Caco-2 (cell line): ENCODE measurements at regions not wholly inside any gene's neighbourhood (a gene's known extent, or its start where the extent isn't known, plus 50 kb on each side); places are given as distances from the start of the nearest gene placed in this dataset.

Source experiments
- BruUV-seq: library from RNA; stranded (reverse); fragments of 400-500 nt; replicated peaks from 2 replicates; lab custom pipeline; 2021; lab: Mats Ljungman, UMichigan
- CTCF ChIA-PET: fragments of 300-600 bp; sonication (Branson Sonifier 250); formaldehyde crosslinking; loops from one replicate; lab custom pipeline; 2022; ENCODE audit warnings: antibody characterized with exemption; lab: Charles Lee
- POLR2A ChIA-PET: fragments of 300-600 bp; sonication (Branson Sonifier 250); formaldehyde crosslinking; loops from one replicate; lab custom pipeline; 2022; ENCODE audit warnings: antibody characterized with exemption; lab: Charles Lee
- DNase-seq, 2 experiments: peaks; one replicate each; pipeline versions ENCODE4 v3.0.0 to v3.0.0-alpha.2; 2020 to 2022
- H3K27me3 ChIP-seq: replicated peaks from 2 replicates; pipeline ENCODE4 v1.6.0; 2011; ENCODE audit warnings: low read length; ENCODE audit not compliant: control insufficient read depth, insufficient read depth
- H3K36me3 ChIP-seq: 2 replicates; pipeline ENCODE4 v1.5.1; 2011; ENCODE audit warnings: low read length; ENCODE audit not compliant: control insufficient read depth, insufficient read depth
- H3K4me1 ChIP-seq: fragments of 250-450 bp; sonication (Bioruptor Pico); 2 replicates; pipeline ENCODE4 v1.5.1; 2020; ENCODE audit warnings: mild to moderate bottlenecking
- H3K4me3 ChIP-seq: 2 replicates; pipeline ENCODE4 v1.5.1; 2011; ENCODE audit warnings: low read depth, mild to moderate bottlenecking, control low read depth, low read length
- H3K9me3 ChIP-seq: fragments of 250-450 bp; sonication (Bioruptor Pico); 2 replicates; pipeline ENCODE4 v1.5.1; 2020; ENCODE audit warnings: mild to moderate bottlenecking, moderate library complexity
- H3K27ac Mint-ChIP-seq: one replicate; pipeline ENCODE4 v1.8.0; 2022; ENCODE audit warnings: mixed read lengths; ENCODE audit not compliant: unreplicated experiment
- H3K27me3 Mint-ChIP-seq: one replicate; pipeline ENCODE4 v1.8.0; 2022; ENCODE audit warnings: mixed read lengths; ENCODE audit not compliant: insufficient read depth, unreplicated experiment
- H3K36me3 Mint-ChIP-seq: one replicate; pipeline ENCODE4 v1.8.0; 2022; ENCODE audit warnings: mild to moderate bottlenecking, mixed read lengths; ENCODE audit not compliant: insufficient read depth, unreplicated experiment
- H3K4me1 Mint-ChIP-seq: one replicate; pipeline ENCODE4 v1.8.0; 2022; ENCODE audit warnings: low read depth, mixed read lengths; ENCODE audit not compliant: unreplicated experiment
- H3K4me3 Mint-ChIP-seq: one replicate; pipeline ENCODE4 v1.8.0; 2022; ENCODE audit warnings: mild to moderate bottlenecking, moderate library complexity, mixed read lengths; ENCODE audit not compliant: unreplicated experiment
- H3K9me3 Mint-ChIP-seq: one replicate; pipeline ENCODE4 v1.8.0; 2022; ENCODE audit warnings: mixed read lengths; ENCODE audit not compliant: unreplicated experiment
- CTCF ChIP-seq, 2 experiments: fragments of 200-600 bp in 1 of 2; IDR thresholded peaks; 1 replicate in 1 of 2; 2 replicates in 1 of 2; pipeline versions ENCODE4 v1.5.1 to v1.8.0; 2011 to 2022; ENCODE audit warnings: antibody characterized with exemption in 1 of 2, control low read depth in 1 of 2, inconsistent platforms in 1 of 2, low read depth in 1 of 2, low read length in 1 of 2, mild to moderate bottlenecking in 1 of 2, moderate library complexity in 1 of 2; ENCODE audit not compliant: insufficient read depth in 1 of 2, severe bottlenecking in 1 of 2, unreplicated experiment in 1 of 2
- intact Hi-C: fragments of 100-400 bp; cut with micrococcal nuclease; formaldehyde crosslinking; loops from one replicate; pipeline ENCODE4 v1.10.0; 2022; ENCODE audit not compliant: unreplicated experiment

- BruUV-seq: no TSS peak
- Mint-ChIP-seq H3K27me3 (no peaks in the 10 kb centered on the region), H3K4me3 (no peak overlapping the region), H3K4me1 (no peaks in the 10 kb centered on the region), H3K36me3 (no peaks in the 10 kb centered on the region), H3K9me3 (no peaks in the 10 kb centered on the region), H3K27ac (no peak overlapping the region)
- ChIA-PET CTCF (no interaction called here), POLR2A (no interaction called here)
- intact Hi-C loops: no loop called here
- H3K36me3 ChIP-seq: no peaks in the 10 kb centered on the region
- no peaks in the 10 kb centered on the region for H3K9me3 ChIP-seq
- H3K4me1 ChIP-seq: no peaks in the 10 kb centered on the region
- no peaks in the 10 kb centered on the region for H3K27me3 ChIP-seq
- no peak for DNase-seq
- no peak for TF ChIP-seq CTCF (IDR thresholded peaks at IDR 0.05; ENCODE audit: insufficient read depth in 1 of 2, low read depth in 1 of 2, low read length in 1 of 2, severe bottlenecking in 1 of 2, unreplicated experiment in 1 of 2)
- no peak overlapping the region for H3K4me3 ChIP-seq
Measured at GRCh38 chrX:79268788-79269187, 98.3 kb downstream of the ITM2A start.

GRCh38 chrX:79266702-79267101 lies 100.4 kb downstream of the ITM2A start:
- H3K4me3 ChIP-seq: no peak overlapping the region
- Mint-ChIP-seq H3K4me1 (no peaks in the 10 kb centered on the region), H3K9me3 (no peaks in the 10 kb centered on the region), H3K27me3 (no peaks in the 10 kb centered on the region), H3K36me3 (no peaks in the 10 kb centered on the region), H3K27ac (no peak overlapping the region), H3K4me3 (no peak overlapping the region)
- no peak for TF ChIP-seq CTCF (IDR thresholded peaks at IDR 0.05; ENCODE audit: insufficient read depth in 1 of 2, low read depth in 1 of 2, low read length in 1 of 2, severe bottlenecking in 1 of 2, unreplicated experiment in 1 of 2)
- intact Hi-C loops: no loop called here
- POLR2A ChIA-PET: no interaction called here
- H3K9me3 ChIP-seq: no peaks in the 10 kb centered on the region
- H3K27me3 ChIP-seq: no peaks in the 10 kb centered on the region
- DNase-seq: no peak
- H3K36me3 ChIP-seq: no peaks in the 10 kb centered on the region
- no peaks in the 10 kb centered on the region for H3K4me1 ChIP-seq
- no TSS peak for BruUV-seq
- CTCF ChIA-PET: no interaction called here

GRCh38 chrX:79263550-79263949 lies 103.6 kb downstream of the ITM2A start:
- H3K4me3 Mint-ChIP-seq: no peak overlapping the region
- no peaks in the 10 kb centered on the region for H3K36me3 Mint-ChIP-seq
- H3K9me3 Mint-ChIP-seq: no peaks in the 10 kb centered on the region
- H3K27me3 Mint-ChIP-seq: no peaks in the 10 kb centered on the region
- POLR2A ChIA-PET: no interaction called here
- H3K27ac Mint-ChIP-seq: no peak overlapping the region
- CTCF ChIA-PET: no interaction called here
- H3K36me3 ChIP-seq: no peaks in the 10 kb centered on the region
- H3K4me3 ChIP-seq: no peak overlapping the region
- H3K9me3 ChIP-seq: no peaks in the 10 kb centered on the region
- no peaks in the 10 kb centered on the region for H3K27me3 ChIP-seq
- no peak for TF ChIP-seq CTCF (IDR thresholded peaks at IDR 0.05; ENCODE audit: insufficient read depth in 1 of 2, low read depth in 1 of 2, low read length in 1 of 2, severe bottlenecking in 1 of 2, unreplicated experiment in 1 of 2)
- intact Hi-C loops: no loop called here
- no TSS peak for BruUV-seq
- DNase-seq: no peak
- H3K4me1 ChIP-seq: no peaks in the 10 kb centered on the region
- no peaks in the 10 kb centered on the region for H3K4me1 Mint-ChIP-seq
